Motor neuron (in vitro differentiated cells): ENCODE measurements at regions not wholly inside any gene's neighbourhood (a gene's known extent, or its start where the extent isn't known, plus 50 kb on each side); places are given as distances from the start of the nearest gene placed in this dataset.

ENCODE experiments used
- ATAC-seq, 8 experiments: fragments of 200-7000 bp; cut with Tn5 transposase; replicated peaks in 6 of 8; 2 replicates each; pipeline ENCODE4 v1.8.0; 2021; ENCODE audit warnings: mild to moderate bottlenecking in 8 of 8, moderate library complexity in 8 of 8
- H3K27ac ChIP-seq, 2 donors: fragments of 250-450 bp; sonication (Bioruptor Pico); 2 replicates each; pipeline ENCODE4 v1.9.0; 2021; ENCODE audit warnings: antibody characterized with exemption in 2 of 2, mild to moderate bottlenecking in 2 of 2, moderate library complexity in 1 of 2
- H3K4me1 ChIP-seq, 2 donors: fragments of 250-450 bp; sonication (Bioruptor Pico); replicated peaks in 1 of 2; 2 replicates each; pipeline ENCODE4 v1.6.1; 2021; ENCODE audit warnings: antibody characterized with exemption in 2 of 2, mild to moderate bottlenecking in 2 of 2, moderate library complexity in 1 of 2
- H3K4me3 ChIP-seq, 5 donors: fragments of 250-450 bp; sonication (Bioruptor Pico); 2 replicates each; pipeline ENCODE4 v1.9.0; 2021; ENCODE audit warnings: antibody characterized with exemption in 5 of 5, mild to moderate bottlenecking in 5 of 5, moderate library complexity in 4 of 5
- WGBS, 10 experiments: fragments of 450-650 bp; shearing (Covaris generic); methylation state at CpG; one replicate each; pipeline ENCODE4 v1.0.0; 2022; 5-methylcytosine and 5-hydroxymethylcytosine counted together
- in situ Hi-C, 9 experiments: fragments of 400-800 bp; cut with MboI; loops; one replicate each; pipeline ENCODE4 v1.15.0; 2021; ENCODE audit warnings: low sequenced_read_pairs in 9 of 9, low pct_unique_long_range_greater_than_20kb in 2 of 9; ENCODE audit not compliant: unreplicated experiment in 9 of 9

DNA sequence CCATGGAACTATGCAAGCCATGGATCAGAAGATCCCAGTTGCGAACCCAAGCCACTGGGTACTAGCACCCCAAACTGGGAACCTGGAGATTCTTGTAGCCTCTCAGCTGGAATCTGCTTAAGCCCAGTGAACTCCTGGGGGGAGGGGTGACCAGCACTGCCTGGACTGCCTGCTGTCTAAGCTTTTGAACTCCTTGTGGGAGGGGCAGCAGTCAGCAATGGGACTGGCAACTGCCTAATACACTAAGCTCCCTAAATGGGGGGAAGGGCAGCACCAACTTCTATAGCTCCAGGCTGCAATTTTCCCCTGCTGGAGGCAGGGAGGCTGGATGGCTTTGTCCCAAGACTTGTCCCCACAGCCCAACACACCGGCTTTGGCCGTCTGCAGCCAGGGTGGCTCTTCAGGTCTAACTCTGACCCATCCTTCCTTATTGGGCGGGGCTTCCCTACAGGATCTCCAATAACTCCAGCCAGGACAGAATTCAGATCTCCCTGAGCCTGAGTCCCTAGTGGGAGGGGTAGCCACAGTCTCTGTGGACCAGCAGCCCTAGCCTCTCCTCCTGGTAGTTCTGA is 485.1 kb downstream of the SOX5 start:
- no peak for ATAC-seq
- Histone ChIP-seq H3K4me3 (no peak overlapping the region), H3K27ac (no peak overlapping the region), H3K4me1 (no peaks in the 10 kb centered on the region)
- in situ Hi-C loops: no loop called here
- WGBS, 10 experiments: 0 to 100% (median 90%) methylated on average over 1 to 3 of the region's 4 CpGs; no CpG with 5 or more reads in 4 of the 10 experiments

DNA sequence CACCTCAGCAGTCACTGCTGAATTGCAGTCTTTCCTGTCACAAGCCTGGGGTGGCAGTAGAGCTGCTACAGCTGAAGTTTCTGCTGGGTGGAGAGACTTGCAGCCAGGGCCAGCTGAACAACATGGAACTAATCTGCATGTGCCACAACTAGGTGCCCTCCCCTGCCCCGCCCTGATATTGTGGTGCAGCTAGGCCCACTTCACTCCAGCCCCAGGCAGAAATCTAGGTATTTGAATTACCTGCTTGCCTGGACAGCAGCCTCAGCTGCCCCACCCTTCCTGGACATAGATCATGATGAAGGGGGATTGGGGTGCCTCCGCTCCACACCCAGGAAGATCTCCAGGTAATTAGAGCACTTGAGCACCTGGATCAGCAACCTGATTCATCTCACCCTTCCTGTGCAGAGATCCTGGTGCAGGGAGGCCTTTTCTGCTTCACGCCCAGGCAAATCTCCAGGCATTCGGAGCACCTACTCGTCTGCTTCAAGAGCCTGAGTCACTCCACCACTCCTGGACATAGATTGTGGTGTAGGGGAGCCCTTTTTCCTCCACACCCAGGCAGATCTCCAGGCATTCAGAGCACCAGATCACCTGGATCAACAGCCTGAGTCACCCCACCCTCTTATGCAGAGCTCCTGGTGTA is 477.0 kb downstream of the SOX5 start:
- ATAC-seq: peak in 2 of 8 experiments; percentile 46 to 54
- H3K4me1 ChIP-seq: no peaks in the 10 kb centered on the region
- in situ Hi-C loops: no loop called here
- no peak overlapping the region for H3K4me3 ChIP-seq
- H3K27ac ChIP-seq: no peak overlapping the region
- WGBS, 10 experiments: 0 to 100% (median 80%) methylated on average over 1 to 4 of the region's 5 CpGs; no CpG with 5 or more reads in 3 of the 10 experiments

- H3K4me3 ChIP-seq: no peak overlapping the region
- ATAC-seq: no peak
- in situ Hi-C loops: no loop called here
- H3K27ac ChIP-seq: no peak overlapping the region
- no peaks in the 10 kb centered on the region for H3K4me1 ChIP-seq
- WGBS, 10 experiments: 80 to 100% (median 100%) methylated on average over 1 to 3 of the region's 4 CpGs; no CpG with 5 or more reads in 5 of the 10 experiments
Observed at GRCh38 chr12:23473071-23473470, 476.4 kb downstream of the SOX5 start.

GRCh38 chr12:23474438-23474976 is 475.0 kb downstream of the SOX5 start:
- Histone ChIP-seq H3K27ac (no peak overlapping the region), H3K4me3 (no peak overlapping the region), H3K4me1 (no peaks in the 10 kb centered on the region)
- in situ Hi-C loops: no loop called here
- 50 to 100% (median 100%) methylated on average over 1 to 2 of the region's 5 CpGs; no CpG with 5 or more reads in 5 of the 10 experiments for WGBS, 10 experiments
- ATAC-seq: no peak
